Keratinocyte (primary cell): ENCODE measurements at regions not wholly inside any gene's neighbourhood (a gene's known extent, or its start where the extent isn't known, plus 50 kb on each side); places are given as distances from the start of the nearest gene placed in this dataset.

Experiments
- DNase-seq: peaks from one replicate; pipeline ENCODE4 v3.0.0-alpha.2; 2011; ENCODE audit warnings: low read depth, missing footprints, low spot score
- FAIRE-seq: peaks from 2 replicates; lab custom pipeline; 2011; peaks lifted over from hg19 to GRCh38; lab: Jason Lieb, UNC
- H2AFZ ChIP-seq: 2 replicates; pipeline ENCODE4 v1.6.0; 2012; ENCODE audit warnings: low read length, control low read depth, inconsistent platforms; ENCODE audit not compliant: control insufficient read depth
- H3K27ac ChIP-seq: 2 replicates; pipeline ENCODE4 v1.5.1; 2011; ENCODE audit warnings: low read length; ENCODE audit not compliant: control insufficient read depth, insufficient read depth
- H3K27me3 ChIP-seq: 3 replicates; pipeline ENCODE4 v1.6.0; 2011; ENCODE audit warnings: low read length; ENCODE audit not compliant: control insufficient read depth, insufficient read depth; ENCODE audit errors: extremely low read depth
- H3K36me3 ChIP-seq, 2 experiments: 2 replicates in 1 of 2; 3 replicates in 1 of 2; pipeline ENCODE4 v1.5.1; 2011; ENCODE audit warnings: low read length in 2 of 2, mild to moderate bottlenecking in 1 of 2; ENCODE audit not compliant: control insufficient read depth in 2 of 2, insufficient read depth in 2 of 2; ENCODE audit errors: extremely low read depth in 1 of 2
- H3K4me1 ChIP-seq: 3 replicates; pipeline ENCODE4 v1.5.1; 2011; ENCODE audit warnings: low read length; ENCODE audit not compliant: control insufficient read depth, insufficient read depth; ENCODE audit errors: extremely low read depth
- H3K4me2 ChIP-seq: 3 replicates; pipeline ENCODE4 v1.6.0; 2011; ENCODE audit warnings: low read depth, low read length; ENCODE audit not compliant: control insufficient read depth, insufficient read depth; ENCODE audit errors: extremely low read depth
- H3K4me3 ChIP-seq, 3 experiments: fragments of 200-600 bp in 1 of 3; sonication (generic) in 1 of 3; 2 replicates in 2 of 3; 3 replicates in 1 of 3; pipeline ENCODE4 v1.5.1; 2011 to 2016; ENCODE audit warnings: low read length in 3 of 3, mild to moderate bottlenecking in 3 of 3, control low read depth in 2 of 3, inconsistent platforms in 1 of 3, low read depth in 1 of 3, mixed read lengths in 1 of 3, mixed run types in 1 of 3, moderate library complexity in 1 of 3; ENCODE audit not compliant: control insufficient read depth in 2 of 3, insufficient read depth in 2 of 3; ENCODE audit errors: extremely low read depth in 1 of 3
- H3K79me2 ChIP-seq: 2 replicates; pipeline ENCODE4 v1.6.0; 2012; ENCODE audit warnings: low read length; ENCODE audit not compliant: control insufficient read depth, insufficient read depth
- H3K9ac ChIP-seq: 3 replicates; pipeline ENCODE4 v1.6.0; 2011; ENCODE audit warnings: low read length; ENCODE audit not compliant: control insufficient read depth, insufficient read depth; ENCODE audit errors: extremely low read depth
- H3K9me1 ChIP-seq: 3 replicates; pipeline ENCODE4 v1.6.0; 2011; ENCODE audit warnings: low read length; ENCODE audit not compliant: control insufficient read depth, insufficient read depth; ENCODE audit errors: extremely low read depth
- H3K9me3 ChIP-seq: 2 replicates; pipeline ENCODE4 v1.5.1; 2012; ENCODE audit warnings: low read depth, low read length; ENCODE audit not compliant: control insufficient read depth
- H4K20me1 ChIP-seq: 3 replicates; pipeline ENCODE4 v1.6.0; 2011; ENCODE audit warnings: low read length; ENCODE audit not compliant: control insufficient read depth, insufficient read depth; ENCODE audit errors: extremely low read depth
- EZH2 ChIP-seq: IDR thresholded peaks from one replicate; pipeline ENCODE4 v1.6.1; 2012; ENCODE audit warnings: inconsistent platforms, mild to moderate bottlenecking, low read length, moderate library complexity
- dilution Hi-C: fragments of 300-500 bp; cut with MboI; formaldehyde crosslinking; loops from one replicate; pipeline ENCODE4 v1.7.0; 2020; ENCODE audit warnings: low sequenced_read_pairs; ENCODE audit not compliant: extremely low pct_ligation_motif_present
- TF ChIP-seq, protein P1 (sequence below), 3 experiments: IDR thresholded peaks in 1 of 3; conservative IDR thresholded peaks in 1 of 3; optimal IDR thresholded peaks in 1 of 3; 2 replicates in 2 of 3; 3 replicates in 1 of 3; pipeline versions ENCODE3 to v1.5.1; 2011; ENCODE audit warnings: low read length in 3 of 3, mild to moderate bottlenecking in 3 of 3, moderate library complexity in 2 of 3, control low read depth in 1 of 3, inconsistent platforms in 1 of 3; ENCODE audit not compliant: insufficient read depth in 2 of 3; ENCODE audit errors: extremely low read depth in 1 of 3

DNA sequence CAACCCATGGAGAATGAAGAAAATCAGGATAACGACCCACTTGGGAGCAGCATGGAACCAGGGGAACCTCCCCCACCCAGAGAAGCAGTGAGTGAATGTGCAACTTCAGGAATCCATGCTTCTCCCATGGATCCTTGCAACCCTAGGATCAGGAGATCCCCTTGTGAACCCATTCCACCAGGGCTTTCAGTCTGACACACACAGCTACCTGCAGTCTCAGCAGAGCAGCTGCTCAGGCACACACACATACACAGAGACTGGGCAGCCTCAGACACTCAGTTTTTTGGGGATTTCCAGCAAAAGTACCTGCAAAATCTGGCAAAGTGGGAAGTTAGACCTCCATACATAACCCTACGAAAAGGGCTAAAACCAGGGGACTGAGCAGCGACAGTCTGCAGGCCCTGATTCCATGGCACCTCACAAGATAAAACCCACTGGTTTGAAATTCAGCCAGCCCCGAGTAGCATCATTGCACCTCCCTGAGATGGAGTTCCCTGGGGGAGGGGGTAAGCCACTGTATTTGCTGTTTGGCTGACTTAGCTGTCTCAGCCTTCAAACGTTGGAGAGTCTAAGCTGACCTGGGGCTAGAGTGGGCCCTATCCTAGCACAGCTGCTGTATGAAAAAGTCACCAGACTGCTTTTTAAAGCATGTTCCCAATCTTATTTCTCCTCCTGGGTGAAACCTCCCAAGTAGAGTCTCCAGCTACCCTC lies 737.5 kb upstream of the NDST4 start:
- Histone ChIP-seq H3K9ac (no peak overlapping the region), H3K79me2 (no peaks in the 10 kb centered on the region), H3K27ac (no peak overlapping the region), H3K4me3 (no peak overlapping the region), H3K36me3 (no peaks in the 10 kb centered on the region), H3K9me3 (no peaks in the 10 kb centered on the region), H3K27me3 (no peaks in the 10 kb centered on the region), H3K4me2 (no peak overlapping the region), H4K20me1 (no peaks in the 10 kb centered on the region), H3K9me1 (no peaks in the 10 kb centered on the region), H2AFZ (no peak overlapping the region), H3K4me1 (no peaks in the 10 kb centered on the region)
- FAIRE-seq (no peak), DNase-seq (no peak)
- TF ChIP-seq, protein P1, sequence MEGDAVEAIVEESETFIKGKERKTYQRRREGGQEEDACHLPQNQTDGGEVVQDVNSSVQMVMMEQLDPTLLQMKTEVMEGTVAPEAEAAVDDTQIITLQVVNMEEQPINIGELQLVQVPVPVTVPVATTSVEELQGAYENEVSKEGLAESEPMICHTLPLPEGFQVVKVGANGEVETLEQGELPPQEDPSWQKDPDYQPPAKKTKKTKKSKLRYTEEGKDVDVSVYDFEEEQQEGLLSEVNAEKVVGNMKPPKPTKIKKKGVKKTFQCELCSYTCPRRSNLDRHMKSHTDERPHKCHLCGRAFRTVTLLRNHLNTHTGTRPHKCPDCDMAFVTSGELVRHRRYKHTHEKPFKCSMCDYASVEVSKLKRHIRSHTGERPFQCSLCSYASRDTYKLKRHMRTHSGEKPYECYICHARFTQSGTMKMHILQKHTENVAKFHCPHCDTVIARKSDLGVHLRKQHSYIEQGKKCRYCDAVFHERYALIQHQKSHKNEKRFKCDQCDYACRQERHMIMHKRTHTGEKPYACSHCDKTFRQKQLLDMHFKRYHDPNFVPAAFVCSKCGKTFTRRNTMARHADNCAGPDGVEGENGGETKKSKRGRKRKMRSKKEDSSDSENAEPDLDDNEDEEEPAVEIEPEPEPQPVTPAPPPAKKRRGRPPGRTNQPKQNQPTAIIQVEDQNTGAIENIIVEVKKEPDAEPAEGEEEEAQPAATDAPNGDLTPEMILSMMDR (optimal IDR thresholded peaks at IDR 0.05 in 1 of 3, IDR thresholded peaks at IDR 0.05 in 1 of 3, conservative IDR thresholded peaks at IDR 0.05 in 1 of 3; ENCODE audit: extremely low read depth in 1 of 3, insufficient read depth in 2 of 3, low read length in 3 of 3) = no peak
- no peak for TF ChIP-seq EZH2
- dilution Hi-C loops = no loop called here

- H3K27me3 ChIP-seq = no peaks in the 10 kb centered on the region
- no peak overlapping the region for H2AFZ ChIP-seq
- DNase-seq (no peak), FAIRE-seq (no peak)
- no peaks in the 10 kb centered on the region for H3K79me2 ChIP-seq
- TF ChIP-seq, protein P1 (optimal IDR thresholded peaks at IDR 0.05 in 1 of 3, IDR thresholded peaks at IDR 0.05 in 1 of 3, conservative IDR thresholded peaks at IDR 0.05 in 1 of 3; ENCODE audit: extremely low read depth in 1 of 3, insufficient read depth in 2 of 3, low read length in 3 of 3) = no peak
- TF ChIP-seq EZH2 = no peak
- H3K4me2 ChIP-seq = no peak overlapping the region
- dilution Hi-C loops = no loop called here
- H3K4me3 ChIP-seq = no peak overlapping the region
- H3K9me3 ChIP-seq = no peaks in the 10 kb centered on the region
- no peaks in the 10 kb centered on the region for H3K9me1 ChIP-seq
- no peaks in the 10 kb centered on the region for H3K4me1 ChIP-seq
- no peak overlapping the region for H3K9ac ChIP-seq
- H3K36me3 ChIP-seq = no peaks in the 10 kb centered on the region
- H3K27ac ChIP-seq = no peak overlapping the region
- no peaks in the 10 kb centered on the region for H4K20me1 ChIP-seq
These were observed 730.8 kb upstream of the NDST4 start for GRCh38 chr4:115844180-115844579.
